Endothelial cell (in vitro differentiated cells): ENCODE measurements at regions not wholly inside any gene's neighbourhood (a gene's known extent, or its start where the extent isn't known, plus 50 kb on each side); places are given as distances from the start of the nearest gene placed in this dataset.

Experiments
- DNase-seq: peaks from one replicate; pipeline ENCODE4 v3.0.0; 2021; ENCODE audit warnings: low spot score
- H3K27ac Mint-ChIP-seq: one replicate; pipeline ENCODE4 v1.8.0; 2021; ENCODE audit warnings: mixed read lengths, inconsistent platforms; ENCODE audit not compliant: unreplicated experiment
- H3K27me3 Mint-ChIP-seq: one replicate; pipeline ENCODE4 v1.8.0; 2021; ENCODE audit warnings: mild to moderate bottlenecking, moderate library complexity, mixed read lengths, inconsistent platforms; ENCODE audit not compliant: unreplicated experiment
- H3K36me3 Mint-ChIP-seq: one replicate; pipeline ENCODE4 v1.8.0; 2021; ENCODE audit warnings: mild to moderate bottlenecking, low read depth, mixed read lengths, inconsistent platforms; ENCODE audit not compliant: unreplicated experiment
- H3K4me1 Mint-ChIP-seq: one replicate; pipeline ENCODE4 v1.8.0; 2021; ENCODE audit warnings: mild to moderate bottlenecking, mixed read lengths, inconsistent platforms; ENCODE audit not compliant: unreplicated experiment
- H3K4me3 Mint-ChIP-seq: one replicate; pipeline ENCODE4 v1.8.0; 2021; ENCODE audit warnings: mild to moderate bottlenecking, mixed read lengths, inconsistent platforms; ENCODE audit not compliant: unreplicated experiment
- H3K9me3 Mint-ChIP-seq: one replicate; pipeline ENCODE4 v1.8.0; 2021; ENCODE audit warnings: mixed read lengths, inconsistent platforms; ENCODE audit not compliant: unreplicated experiment
- CTCF ChIP-seq: fragments of 200-600 bp; sonication (generic); IDR thresholded peaks from one replicate; pipeline ENCODE4 v1.5.0; 2021; ENCODE audit warnings: antibody characterized with exemption; ENCODE audit not compliant: unreplicated experiment

GRCh38 chr6:95519228-95520037, 57.9 kb upstream of the MANEA start:
- TF ChIP-seq CTCF = no peak
- H3K4me3 Mint-ChIP-seq = no peak overlapping the region
- DNase-seq = no peak
- peaks cover 2% of the 10 kb centered on the region for H3K4me1 Mint-ChIP-seq
- H3K9me3 Mint-ChIP-seq = no peaks in the 10 kb centered on the region
- H3K36me3 Mint-ChIP-seq = no peaks in the 10 kb centered on the region
- H3K27ac Mint-ChIP-seq = no peak overlapping the region
- peaks cover 2% of the 10 kb centered on the region for H3K27me3 Mint-ChIP-seq

- Mint-ChIP-seq H3K27ac (no peak overlapping the region), H3K9me3 (no peaks in the 10 kb centered on the region), H3K36me3 (no peaks in the 10 kb centered on the region), H3K4me3 (no peak overlapping the region), H3K27me3 (peaks cover 2% of the 10 kb centered on the region), H3K4me1 (peaks cover 2% of the 10 kb centered on the region)
- no peak for DNase-seq
- TF ChIP-seq CTCF = no peak
Measured at GRCh38 chr6:95521181-95521580, 56.2 kb upstream of the MANEA start.
